GM06990 (cell line): ENCODE measurements at regions not wholly inside any gene's neighbourhood (a gene's known extent, or its start where the extent isn't known, plus 50 kb on each side); places are given as distances from the start of the nearest gene placed in this dataset.
A peak's percentile ranks its signal among the peaks of the same experiment; 100 is the strongest.

Experiments used
- DNase-seq: peaks from one replicate; pipeline ENCODE4 v3.0.0-alpha.2; 2011; ENCODE audit not compliant: insufficient read length; ENCODE audit errors: extremely low read depth
- H3K27me3 ChIP-seq: replicated peaks from 2 replicates; pipeline ENCODE4 v1.6.0; 2011; ENCODE audit warnings: low read length; ENCODE audit not compliant: control insufficient read depth, insufficient read depth
- H3K36me3 ChIP-seq: 2 replicates; pipeline ENCODE4 v1.5.1; 2011; ENCODE audit warnings: low read length; ENCODE audit not compliant: control insufficient read depth, insufficient read depth
- H3K4me3 ChIP-seq: replicated peaks from 2 replicates; pipeline ENCODE4 v1.5.1; 2011; ENCODE audit warnings: low read depth, mild to moderate bottlenecking, control low read depth, low read length
- CTCF ChIP-seq: IDR thresholded peaks from 2 replicates; pipeline ENCODE4 v1.5.1; 2011; ENCODE audit warnings: low read length, control low read depth, mild to moderate bottlenecking, inconsistent platforms; ENCODE audit not compliant: insufficient read depth, poor library complexity, severe bottlenecking

GRCh38 chr5:131081374-131081773, 83.7 kb downstream of the HINT1 start:
- no peaks in the 10 kb centered on the region for H3K36me3 ChIP-seq
- no peak overlapping the region for H3K4me3 ChIP-seq
- no peak for DNase-seq
- H3K27me3 ChIP-seq, result no peaks in the 10 kb centered on the region
- TF ChIP-seq CTCF, result no peak

GRCh38 chr5:131079232-131079631, 85.8 kb downstream of the HINT1 start:
- no peaks in the 10 kb centered on the region for H3K36me3 ChIP-seq
- no peak overlapping the region for H3K4me3 ChIP-seq
- TF ChIP-seq CTCF, result no peak
- DNase-seq, result no peak
- no peaks in the 10 kb centered on the region for H3K27me3 ChIP-seq

- DNase-seq, result peak; percentile 18
- no peaks in the 10 kb centered on the region for H3K36me3 ChIP-seq
Measured at GRCh38 chr5:131068893-131069643, 96.0 kb downstream of the HINT1 start.

GRCh38 chr5:131068076-131068475, 97.0 kb downstream of the HINT1 start:
- Histone ChIP-seq H3K36me3 (no peaks in the 10 kb centered on the region), H3K4me3 (no peak overlapping the region), H3K27me3 (no peaks in the 10 kb centered on the region)
- TF ChIP-seq CTCF, result no peak
- DNase-seq, result no peak

More at GRCh38 chr5:131068893-131069643, 96.0 kb downstream of the HINT1 start:
- H3K4me3 ChIP-seq, result no peak overlapping the region
- H3K27me3 ChIP-seq, result no peaks in the 10 kb centered on the region
- no peak for TF ChIP-seq CTCF

- Histone ChIP-seq H3K4me3 (no peak overlapping the region), H3K36me3 (no peaks in the 10 kb centered on the region), H3K27me3 (no peaks in the 10 kb centered on the region)
- TF ChIP-seq CTCF, result no peak
- no peak for DNase-seq
Measured at GRCh38 chr5:131067636-131068035, 97.4 kb downstream of the HINT1 start.

GRCh38 chr5:131064669-131065371, 100.2 kb downstream of the HINT1 start:
- Histone ChIP-seq H3K36me3 (no peaks in the 10 kb centered on the region), H3K4me3 (no peak overlapping the region), H3K27me3 (no peaks in the 10 kb centered on the region)
- peak; percentile 15 for DNase-seq
- no peak for TF ChIP-seq CTCF
